ENCODE measurements at regions not wholly inside any gene's neighbourhood (a gene's known extent, or its start where the extent isn't known, plus 50 kb on each side); places are given as distances from the start of the nearest gene placed in this dataset.

DNA sequence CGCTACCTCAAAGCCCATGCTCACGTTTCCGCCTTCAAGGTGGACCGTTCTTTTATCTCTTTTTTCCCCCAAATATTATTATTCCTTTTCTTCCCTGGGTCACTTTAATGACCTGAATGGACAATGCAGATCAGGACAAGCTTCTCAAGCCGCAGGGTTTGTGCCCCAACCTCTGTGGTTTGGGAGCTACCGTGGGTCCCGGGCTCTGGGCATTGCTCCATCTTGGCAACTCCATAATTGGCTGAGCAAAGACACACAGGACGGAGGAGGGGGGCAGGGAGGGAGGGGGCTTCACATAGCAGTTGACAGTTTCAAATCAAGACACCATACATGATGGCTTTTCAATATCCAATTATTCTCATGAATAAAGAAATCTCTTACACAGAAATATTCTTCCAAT lies 308.1 kb upstream of the FZD8 start:
- H3K27ac ChIP-seq: no peak overlapping the region
- DNase-seq (ENCODE audit: low spot score): no peak
- CTCF ChIA-PET: no interaction called here
- POLR2A ChIA-PET (ENCODE audit: low non-redundant PET): no interaction called here
- TF ChIP-seq, protein P1, sequence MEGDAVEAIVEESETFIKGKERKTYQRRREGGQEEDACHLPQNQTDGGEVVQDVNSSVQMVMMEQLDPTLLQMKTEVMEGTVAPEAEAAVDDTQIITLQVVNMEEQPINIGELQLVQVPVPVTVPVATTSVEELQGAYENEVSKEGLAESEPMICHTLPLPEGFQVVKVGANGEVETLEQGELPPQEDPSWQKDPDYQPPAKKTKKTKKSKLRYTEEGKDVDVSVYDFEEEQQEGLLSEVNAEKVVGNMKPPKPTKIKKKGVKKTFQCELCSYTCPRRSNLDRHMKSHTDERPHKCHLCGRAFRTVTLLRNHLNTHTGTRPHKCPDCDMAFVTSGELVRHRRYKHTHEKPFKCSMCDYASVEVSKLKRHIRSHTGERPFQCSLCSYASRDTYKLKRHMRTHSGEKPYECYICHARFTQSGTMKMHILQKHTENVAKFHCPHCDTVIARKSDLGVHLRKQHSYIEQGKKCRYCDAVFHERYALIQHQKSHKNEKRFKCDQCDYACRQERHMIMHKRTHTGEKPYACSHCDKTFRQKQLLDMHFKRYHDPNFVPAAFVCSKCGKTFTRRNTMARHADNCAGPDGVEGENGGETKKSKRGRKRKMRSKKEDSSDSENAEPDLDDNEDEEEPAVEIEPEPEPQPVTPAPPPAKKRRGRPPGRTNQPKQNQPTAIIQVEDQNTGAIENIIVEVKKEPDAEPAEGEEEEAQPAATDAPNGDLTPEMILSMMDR (conservative IDR thresholded peaks at IDR 0.05; ENCODE audit: low read depth): no peak

DNA sequence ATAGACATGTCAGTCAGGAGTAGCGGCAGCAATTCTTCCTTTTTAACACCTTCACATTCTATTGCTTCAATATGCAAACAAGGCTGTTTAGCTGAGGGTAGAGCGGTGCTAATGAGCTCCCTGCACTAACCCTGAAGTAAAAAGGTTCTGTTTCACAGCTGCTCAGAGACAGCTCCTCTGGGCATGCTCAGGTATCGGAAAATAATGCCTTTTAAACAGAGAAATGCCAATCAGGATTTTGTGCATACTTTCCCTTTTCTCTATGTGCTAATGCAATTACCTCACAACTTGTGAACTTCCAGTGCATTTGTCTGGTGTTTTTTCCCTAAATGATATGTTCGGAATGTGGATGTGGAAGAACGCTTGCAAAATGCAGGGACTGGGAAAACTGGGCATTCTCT lies 307.7 kb upstream of the FZD8 start:
- DNase-seq (ENCODE audit: low spot score): no peak
- POLR2A ChIA-PET (ENCODE audit: low non-redundant PET): no interaction called here
- no peak overlapping the region for H3K27ac ChIP-seq
- CTCF ChIA-PET: no interaction called here
- TF ChIP-seq, protein P1 (conservative IDR thresholded peaks at IDR 0.05; ENCODE audit: low read depth): no peak

DNA sequence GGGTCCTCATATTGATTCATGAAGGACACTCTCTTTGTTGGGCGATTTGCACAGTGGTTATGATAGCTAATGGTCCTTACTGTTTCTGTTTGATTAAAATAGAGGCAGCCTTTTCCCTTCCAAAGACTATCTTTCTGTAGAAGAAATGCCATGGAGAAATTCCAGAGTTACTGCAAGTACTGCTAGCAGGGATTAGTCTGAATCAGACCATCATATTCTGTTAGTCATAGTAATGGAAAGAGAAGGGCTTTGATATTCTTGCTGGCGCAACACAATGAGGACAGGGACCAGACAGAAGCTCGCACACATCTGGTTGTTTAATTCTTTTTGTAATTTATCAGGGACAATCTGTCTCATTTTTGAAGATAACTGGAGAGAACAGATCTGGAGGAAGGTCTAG lies 304.5 kb upstream of the FZD8 start:
- POLR2A ChIA-PET (ENCODE audit: low non-redundant PET): no interaction called here
- CTCF ChIA-PET: no interaction called here

DNA sequence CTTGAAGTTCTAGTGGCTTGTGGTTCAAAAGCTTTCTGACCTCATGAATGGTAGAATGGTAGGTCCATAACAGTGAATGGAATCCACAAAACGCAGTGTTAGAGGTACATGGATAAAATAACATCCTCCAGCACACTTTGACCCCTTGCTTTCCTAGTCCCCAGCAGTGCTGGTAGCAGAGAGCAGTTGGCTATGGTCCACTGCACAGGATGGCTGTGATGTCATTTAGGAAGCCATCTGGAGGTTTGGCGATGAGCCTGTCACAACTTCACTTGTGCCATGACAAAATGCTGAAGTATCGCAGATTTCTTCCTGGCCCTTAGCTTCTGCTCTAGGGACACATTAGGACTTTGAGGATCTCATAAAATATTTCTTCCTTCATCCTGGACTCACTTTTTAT lies 300.0 kb upstream of the FZD8 start:
- DNase-seq (ENCODE audit: low spot score): no peak
- TF ChIP-seq, protein P1 (conservative IDR thresholded peaks at IDR 0.05; ENCODE audit: low read depth): no peak
- no peak overlapping the region for H3K27ac ChIP-seq
- CTCF ChIA-PET: no interaction called here
- POLR2A ChIA-PET (ENCODE audit: low non-redundant PET): no interaction called here

More for the DNA sequence above, 304.5 kb upstream of the FZD8 start:
- no peak overlapping the region for H3K27ac ChIP-seq
- TF ChIP-seq, protein P1 (conservative IDR thresholded peaks at IDR 0.05; ENCODE audit: low read depth): no peak
- DNase-seq (ENCODE audit: low spot score): no peak

DNA sequence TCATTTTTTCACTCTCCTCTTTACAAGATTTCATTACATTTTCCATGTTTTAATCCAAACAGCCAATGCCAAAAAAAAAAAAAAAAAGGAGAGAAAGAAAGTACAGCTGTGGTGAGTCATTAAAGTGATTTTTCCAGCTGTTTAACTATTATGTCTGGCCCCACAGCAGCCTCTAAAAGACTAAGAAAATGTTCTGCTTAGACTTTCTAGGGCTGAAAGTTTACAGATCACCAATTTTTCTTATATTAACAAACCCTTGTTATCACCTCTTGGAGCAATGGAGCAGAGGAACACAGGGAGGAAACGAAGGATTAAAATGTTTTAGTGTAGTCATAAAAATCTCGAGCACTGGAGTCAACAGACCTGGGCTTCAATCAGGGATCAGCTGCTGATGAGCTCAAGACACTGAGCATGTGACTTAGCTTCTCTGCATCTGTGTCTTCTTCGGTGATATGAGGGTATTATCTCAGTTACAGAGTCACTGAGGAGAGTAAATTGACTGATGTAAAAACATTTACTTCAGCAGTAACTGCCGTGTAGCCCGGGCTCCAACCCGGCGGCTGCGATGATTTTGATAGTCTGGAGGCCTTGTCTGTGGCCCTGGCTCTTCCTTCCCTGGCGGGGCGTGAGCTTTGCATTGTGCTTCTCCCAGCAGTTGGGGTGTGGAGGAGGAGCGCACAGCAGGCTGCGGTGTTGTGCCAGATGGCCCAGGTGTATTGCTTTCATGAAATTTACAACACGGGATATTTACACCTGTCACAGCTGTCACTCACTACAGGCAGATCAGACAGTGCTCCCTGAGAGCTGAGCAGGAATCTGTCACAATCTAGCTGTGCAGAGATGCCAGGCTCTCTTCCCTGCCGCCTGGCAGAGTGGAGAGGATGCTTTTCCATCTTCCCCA lies 298.3 kb upstream of the FZD8 start:
- H3K27ac ChIP-seq: no peak overlapping the region
- TF ChIP-seq, protein P1 (conservative IDR thresholded peaks at IDR 0.05; ENCODE audit: low read depth): no peak
- POLR2A ChIA-PET (ENCODE audit: low non-redundant PET): no interaction called here
- CTCF ChIA-PET: interaction anchor here (0.6 kb wide), 1 partner anchor 126 kb away, joined by 3 read pairs; no protein-coding TSS in a partner anchor
- no peak for DNase-seq (ENCODE audit: low spot score)

DNA sequence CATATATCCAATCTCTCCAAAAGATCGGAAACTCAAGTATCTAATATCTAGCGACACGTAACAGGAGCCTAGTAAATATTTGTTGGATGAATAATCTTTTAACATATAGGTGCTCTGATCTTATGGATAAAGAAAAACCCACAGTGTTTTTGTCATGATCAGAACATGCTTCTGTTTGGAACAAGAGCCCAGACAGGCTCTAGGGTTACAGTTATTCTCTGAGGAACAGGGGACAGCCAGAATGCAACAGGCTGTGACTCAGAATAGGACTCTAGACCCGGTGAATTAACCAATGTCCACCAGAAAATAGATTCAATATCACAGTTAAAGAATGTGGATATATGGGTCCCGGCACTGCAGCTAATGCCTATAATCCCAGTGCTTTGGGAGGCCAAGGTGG lies 296.1 kb upstream of the FZD8 start:
- TF ChIP-seq, protein P1 (conservative IDR thresholded peaks at IDR 0.05; ENCODE audit: low read depth): no peak
- CTCF ChIA-PET: no interaction called here
- POLR2A ChIA-PET (ENCODE audit: low non-redundant PET): no interaction called here
- DNase-seq (ENCODE audit: low spot score): no peak
- H3K27ac ChIP-seq: no peak overlapping the region

Data from RWPE1 (cell line).